ENCODE measurements at regions not wholly inside any gene's neighbourhood (a gene's known extent, or its start where the extent isn't known, plus 50 kb on each side); places are given as distances from the start of the nearest gene placed in this dataset.

- H3K4me1 ChIP-seq (replicated peaks in 1 of 2): no peaks in the 10 kb centered on the region
- intact Hi-C loops (cut with DNase I): no loop called here
- no peak overlapping the region for H3K27ac ChIP-seq
- no peaks in the 10 kb centered on the region for H3K27me3 ChIP-seq
- no peak for TF ChIP-seq POLR2A (IDR thresholded peaks at IDR 0.05)
- no peak for TF ChIP-seq CTCF (IDR thresholded peaks at IDR 0.05)
- DNase-seq: no peak
- H3K4me3 ChIP-seq: no peak overlapping the region
- H3K36me3 ChIP-seq (replicated peaks in 1 of 2): no peaks in the 10 kb centered on the region
- 19 to 24% (median 22%) methylated on average over 3 of the region's 3 CpGs for WGBS, 4 donors
- no peaks in the 10 kb centered on the region for H3K9me3 ChIP-seq (replicated peaks in 1 of 3)
Observed at GRCh38 chr9:21744320-21744719, 58.1 kb upstream of the MTAP start.

- Histone ChIP-seq H3K9me3 (replicated peaks in 1 of 3) (no peaks in the 10 kb centered on the region), H3K36me3 (replicated peaks in 1 of 2) (no peaks in the 10 kb centered on the region), H3K27me3 (no peaks in the 10 kb centered on the region), H3K27ac (no peak overlapping the region), H3K4me1 (replicated peaks in 1 of 2) (no peaks in the 10 kb centered on the region), H3K4me3 (no peak overlapping the region)
- no peak for DNase-seq
- TF ChIP-seq POLR2A (IDR thresholded peaks at IDR 0.05): no peak
- TF ChIP-seq CTCF (IDR thresholded peaks at IDR 0.05): no peak
- intact Hi-C loops (cut with DNase I): no loop called here
Observed at GRCh38 chr9:21744841-21745240, 57.6 kb upstream of the MTAP start.

- no peak overlapping the region for H3K27ac ChIP-seq
- TF ChIP-seq POLR2A (IDR thresholded peaks at IDR 0.05): no peak
- TF ChIP-seq CTCF (IDR thresholded peaks at IDR 0.05): no peak
- no peaks in the 10 kb centered on the region for H3K4me1 ChIP-seq (replicated peaks in 1 of 2)
- no peaks in the 10 kb centered on the region for H3K9me3 ChIP-seq (replicated peaks in 1 of 3)
- H3K4me3 ChIP-seq: no peak overlapping the region
- intact Hi-C loops (cut with DNase I): no loop called here
- 20 to 26% (median 23%) methylated on average over 1 of the region's 1 CpG for WGBS, 4 donors
- H3K36me3 ChIP-seq (replicated peaks in 1 of 2): no peaks in the 10 kb centered on the region
- no peaks in the 10 kb centered on the region for H3K27me3 ChIP-seq
- no peak for DNase-seq
Observed at GRCh38 chr9:21746550-21746949, 55.9 kb upstream of the MTAP start.

- Histone ChIP-seq H3K9me3 (replicated peaks in 1 of 3) (no peaks in the 10 kb centered on the region), H3K27ac (no peak overlapping the region), H3K4me1 (replicated peaks in 1 of 2) (no peaks in the 10 kb centered on the region), H3K4me3 (no peak overlapping the region), H3K36me3 (replicated peaks in 1 of 2) (no peaks in the 10 kb centered on the region), H3K27me3 (no peaks in the 10 kb centered on the region)
- intact Hi-C loops (cut with DNase I): no loop called here
- TF ChIP-seq CTCF (IDR thresholded peaks at IDR 0.05) (no peak), POLR2A (IDR thresholded peaks at IDR 0.05) (no peak)
- DNase-seq: no peak
- WGBS, 4 donors: 34 to 46% (median 41%) methylated on average over 2 of the region's 2 CpGs
Observed at GRCh38 chr9:21747175-21747574, 55.3 kb upstream of the MTAP start.

Data from adrenal gland (tissue), 9 donors.